ENCODE measurements at regions not wholly inside any gene's neighbourhood (a gene's known extent, or its start where the extent isn't known, plus 50 kb on each side); places are given as distances from the start of the nearest gene placed in this dataset.

- TF ChIP-seq CTCF (IDR thresholded peaks at IDR 0.05): no peak
- DNase-seq (ENCODE audit: low spot score): no peak
- Histone ChIP-seq H3K4me3 (no peak overlapping the region), H3K27ac (no peak overlapping the region)
Measured at GRCh38 chr3:117217355-117217754, 507.8 kb downstream of the TUSC7 start.

- Histone ChIP-seq H3K27ac (no peak overlapping the region), H3K4me3 (no peak overlapping the region)
- no peak for DNase-seq (ENCODE audit: low spot score)
- TF ChIP-seq CTCF (IDR thresholded peaks at IDR 0.05): no peak
Measured at GRCh38 chr3:117217760-117218316, 508.3 kb downstream of the TUSC7 start.

- H3K4me3 ChIP-seq: peak overlapping the region; percentile 6
- no peak overlapping the region for H3K27ac ChIP-seq
- no peak for DNase-seq (ENCODE audit: low spot score)
- no peak for TF ChIP-seq CTCF (IDR thresholded peaks at IDR 0.05)
Measured at GRCh38 chr3:117218641-117219048, 509.1 kb downstream of the TUSC7 start.

GRCh38 chr3:117219296-117219695, 509.7 kb downstream of the TUSC7 start:
- no peak for TF ChIP-seq CTCF (IDR thresholded peaks at IDR 0.05)
- DNase-seq (ENCODE audit: low spot score): no peak
- no peak overlapping the region for H3K27ac ChIP-seq
- no peak overlapping the region for H3K4me3 ChIP-seq

- no peak for TF ChIP-seq CTCF (IDR thresholded peaks at IDR 0.05)
- no peak overlapping the region for H3K4me3 ChIP-seq
- DNase-seq (ENCODE audit: low spot score): no peak
Measured at GRCh38 chr3:117226932-117227331, 517.4 kb downstream of the TUSC7 start.

GRCh38 chr3:117228466-117228865, 518.9 kb downstream of the TUSC7 start:
- Histone ChIP-seq H3K4me3 (no peak overlapping the region), H3K27ac (no peak overlapping the region)
- DNase-seq (ENCODE audit: low spot score): no peak
- TF ChIP-seq CTCF (IDR thresholded peaks at IDR 0.05): no peak

More at GRCh38 chr3:117226932-117227331, 517.4 kb downstream of the TUSC7 start:
- H3K27ac ChIP-seq: no peak overlapping the region

- TF ChIP-seq CTCF (IDR thresholded peaks at IDR 0.05): no peak
- Histone ChIP-seq H3K4me3 (no peak overlapping the region), H3K27ac (no peak overlapping the region)
- no peak for DNase-seq (ENCODE audit: low spot score)
Measured at GRCh38 chr3:117230924-117231323, 521.3 kb downstream of the TUSC7 start.

Measured in coronary artery (tissue), 2 donors.